ENCODE measurements at regions not wholly inside any gene's neighbourhood (a gene's known extent, or its start where the extent isn't known, plus 50 kb on each side); places are given as distances from the start of the nearest gene placed in this dataset.

- BruUV-seq (replicated peaks): no TSS peak
- H4K20me1 ChIP-seq (ENCODE audit: insufficient read depth, low read length): no peaks in the 10 kb centered on the region
Observed at GRCh38 chr5:38022631-38023030, 182.8 kb upstream of the GDNF start.

GRCh38 chr5:38018016-38018415, 178.2 kb upstream of the GDNF start:
- Histone ChIP-seq H3K27ac (ENCODE audit: low read depth, low read length, poor library complexity, severe bottlenecking) (no peak overlapping the region), H3K9me3 (ENCODE audit: low read length) (no peaks in the 10 kb centered on the region), H3K4me2 (ENCODE audit: low read length) (no peak overlapping the region), H3K36me3 (ENCODE audit: insufficient read depth, low read length) (no peaks in the 10 kb centered on the region), H4K20me1 (ENCODE audit: insufficient read depth, low read length) (no peaks in the 10 kb centered on the region), H2AFZ (ENCODE audit: low read length) (no peak overlapping the region), H3K4me3 (ENCODE audit: low read depth, low read length, poor library complexity, severe bottlenecking) (no peak overlapping the region), H3K9me2 (ENCODE audit: insufficient read depth, low read length) (no peaks in the 10 kb centered on the region), H3K79me2 (ENCODE audit: insufficient read depth, low read depth, low read length) (no peaks in the 10 kb centered on the region), H3K4me1 (ENCODE audit: insufficient read depth, low read length, poor library complexity, severe bottlenecking) (no peaks in the 10 kb centered on the region)
- POLR2A ChIA-PET: no interaction called here
- BruUV-seq (replicated peaks): no TSS peak
- TF ChIP-seq EZH2phosphoT487 (IDR thresholded peaks at IDR 0.05; ENCODE audit: borderline replicate concordance, low read depth, low read length) (no peak), CTCF (conservative IDR thresholded peaks at IDR 0.05; ENCODE audit: low read length) (no peak)
- intact Hi-C loops (cut with micrococcal nuclease; ENCODE audit: unreplicated experiment): no loop called here
- no peak for DNase-seq (ENCODE audit: low spot score)
- CTCF ChIA-PET (ENCODE audit: unreplicated experiment): no interaction called here

More at GRCh38 chr5:38022631-38023030, 182.8 kb upstream of the GDNF start:
- DNase-seq (ENCODE audit: low spot score): no peak
- no peak overlapping the region for H3K4me2 ChIP-seq (ENCODE audit: low read length)
- no peak overlapping the region for H2AFZ ChIP-seq (ENCODE audit: low read length)
- no peaks in the 10 kb centered on the region for H3K9me2 ChIP-seq (ENCODE audit: insufficient read depth, low read length)
- TF ChIP-seq EZH2phosphoT487 (IDR thresholded peaks at IDR 0.05; ENCODE audit: borderline replicate concordance, low read depth, low read length) (no peak), CTCF (conservative IDR thresholded peaks at IDR 0.05; ENCODE audit: low read length) (no peak)
- no peaks in the 10 kb centered on the region for H3K36me3 ChIP-seq (ENCODE audit: insufficient read depth, low read length)
- intact Hi-C loops (cut with micrococcal nuclease; ENCODE audit: unreplicated experiment): no loop called here
- no peaks in the 10 kb centered on the region for H3K9me3 ChIP-seq (ENCODE audit: low read length)
- H3K79me2 ChIP-seq (ENCODE audit: insufficient read depth, low read depth, low read length): no peaks in the 10 kb centered on the region
- ChIA-PET CTCF (ENCODE audit: unreplicated experiment) (no interaction called here), POLR2A (no interaction called here)
- H3K4me1 ChIP-seq (ENCODE audit: insufficient read depth, low read length, poor library complexity, severe bottlenecking): no peaks in the 10 kb centered on the region
- H3K4me3 ChIP-seq (ENCODE audit: low read depth, low read length, poor library complexity, severe bottlenecking): no peak overlapping the region
- no peak overlapping the region for H3K27ac ChIP-seq (ENCODE audit: low read depth, low read length, poor library complexity, severe bottlenecking)

- no TSS peak for BruUV-seq (replicated peaks)
- H4K20me1 ChIP-seq (ENCODE audit: insufficient read depth, low read length): no peaks in the 10 kb centered on the region
- H3K4me1 ChIP-seq (ENCODE audit: insufficient read depth, low read length, poor library complexity, severe bottlenecking): no peaks in the 10 kb centered on the region
- H3K79me2 ChIP-seq (ENCODE audit: insufficient read depth, low read depth, low read length): no peaks in the 10 kb centered on the region
- no peak overlapping the region for H3K4me2 ChIP-seq (ENCODE audit: low read length)
- POLR2A ChIA-PET: no interaction called here
- CTCF ChIA-PET (ENCODE audit: unreplicated experiment): no interaction called here
- no peak overlapping the region for H3K4me3 ChIP-seq (ENCODE audit: low read depth, low read length, poor library complexity, severe bottlenecking)
- H2AFZ ChIP-seq (ENCODE audit: low read length): no peak overlapping the region
- no peaks in the 10 kb centered on the region for H3K9me3 ChIP-seq (ENCODE audit: low read length)
- TF ChIP-seq EZH2phosphoT487 (IDR thresholded peaks at IDR 0.05; ENCODE audit: borderline replicate concordance, low read depth, low read length) (no peak), CTCF (conservative IDR thresholded peaks at IDR 0.05; ENCODE audit: low read length) (no peak)
- intact Hi-C loops (cut with micrococcal nuclease; ENCODE audit: unreplicated experiment): no loop called here
- no peaks in the 10 kb centered on the region for H3K9me2 ChIP-seq (ENCODE audit: insufficient read depth, low read length)
- H3K27ac ChIP-seq (ENCODE audit: low read depth, low read length, poor library complexity, severe bottlenecking): no peak overlapping the region
- no peak for DNase-seq (ENCODE audit: low spot score)
- H3K36me3 ChIP-seq (ENCODE audit: insufficient read depth, low read length): no peaks in the 10 kb centered on the region
Observed at GRCh38 chr5:38013107-38013506, 173.3 kb upstream of the GDNF start.

Measured in OCI-LY7 (cell line).